GM19324 (cell line): ENCODE measurements at regions not wholly inside any gene's neighbourhood (a gene's known extent, or its start where the extent isn't known, plus 50 kb on each side); places are given as distances from the start of the nearest gene placed in this dataset.

Source experiments
- ATAC-seq: cut with Tn5 transposase; IDR thresholded peaks from one replicate; pipeline ENCODE4 v1.9.1; 2021; ENCODE audit warnings: mild to moderate bottlenecking, moderate library complexity; ENCODE audit not compliant: unreplicated experiment, low FRiP score

- no peak for ATAC-seq
Measured at GRCh38 chr11:111045407-111045803, 200.1 kb upstream of the POU2AF2 start.

DNA sequence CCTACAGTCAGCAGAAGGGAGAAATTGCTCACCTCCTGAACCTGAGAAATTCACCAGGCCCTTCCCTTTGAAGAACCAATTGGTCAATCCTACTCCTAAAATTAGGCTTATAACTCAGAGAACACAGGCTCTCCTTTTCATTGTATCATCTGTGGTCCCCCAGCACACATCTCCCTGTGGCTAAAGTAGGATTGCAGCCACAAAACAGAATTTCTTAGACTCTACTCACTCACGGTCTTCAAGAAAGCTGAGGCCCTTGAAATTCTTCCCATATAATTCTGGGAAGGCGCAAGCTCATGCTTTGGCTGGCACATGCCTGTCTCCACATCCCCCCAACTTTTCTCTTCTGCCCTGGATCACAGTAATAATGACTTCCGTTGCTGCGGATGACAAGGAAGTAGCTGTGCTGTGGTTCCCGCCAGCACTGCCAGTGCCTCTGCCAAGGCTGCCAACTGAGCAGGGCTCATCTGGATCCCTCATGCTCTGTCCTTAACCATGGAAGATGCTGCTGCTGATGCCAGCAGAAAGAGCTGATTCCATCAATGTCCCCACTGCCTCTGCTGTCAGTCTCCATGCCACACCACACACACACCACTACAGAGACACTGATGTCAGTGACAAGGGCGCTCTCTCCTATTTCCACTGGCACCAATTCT, 200.6 kb upstream of the POU2AF2 start:
- no peak for ATAC-seq

DNA sequence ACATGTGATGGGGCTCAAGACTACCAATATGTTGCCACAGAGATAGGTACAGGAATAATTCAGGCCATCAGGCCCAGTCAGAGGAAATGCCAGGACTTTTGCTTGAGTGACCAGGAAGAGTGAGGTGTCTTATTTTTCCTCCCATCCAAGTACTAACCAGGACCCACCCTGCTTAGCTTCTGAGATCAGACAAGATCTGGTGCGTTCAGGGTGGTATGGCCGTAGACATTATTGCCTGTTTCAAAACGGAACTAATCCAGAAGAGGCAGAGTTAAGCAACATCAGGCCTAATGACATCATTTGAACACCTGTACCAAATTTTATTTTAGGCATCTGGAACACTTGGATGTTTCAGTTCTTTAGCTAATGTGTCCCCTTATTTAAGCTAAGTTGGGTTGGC, 205.5 kb upstream of the POU2AF2 start:
- no peak for ATAC-seq

DNA sequence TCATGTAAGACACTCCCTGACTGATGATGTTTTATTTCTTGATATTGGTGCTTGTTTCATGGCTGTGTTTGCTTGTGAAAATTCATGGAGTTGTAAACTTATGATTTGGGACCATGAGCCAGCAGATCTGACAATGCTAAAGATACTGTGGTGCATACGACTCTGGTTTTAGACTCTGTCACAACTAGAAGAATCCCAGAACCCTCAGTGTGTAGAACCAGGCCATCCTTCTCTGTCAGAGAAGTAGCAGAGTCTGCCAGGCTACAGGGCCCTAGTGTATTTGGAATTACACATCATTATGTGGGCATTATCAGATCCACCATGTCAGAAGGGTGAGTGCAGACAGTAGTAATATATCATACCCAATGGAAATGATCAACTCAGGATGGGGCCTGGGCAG, 209.8 kb upstream of the POU2AF2 start:
- no peak for ATAC-seq

GRCh38 chr11:111026241-111026640, 219.3 kb upstream of the POU2AF2 start:
- no peak for ATAC-seq

DNA sequence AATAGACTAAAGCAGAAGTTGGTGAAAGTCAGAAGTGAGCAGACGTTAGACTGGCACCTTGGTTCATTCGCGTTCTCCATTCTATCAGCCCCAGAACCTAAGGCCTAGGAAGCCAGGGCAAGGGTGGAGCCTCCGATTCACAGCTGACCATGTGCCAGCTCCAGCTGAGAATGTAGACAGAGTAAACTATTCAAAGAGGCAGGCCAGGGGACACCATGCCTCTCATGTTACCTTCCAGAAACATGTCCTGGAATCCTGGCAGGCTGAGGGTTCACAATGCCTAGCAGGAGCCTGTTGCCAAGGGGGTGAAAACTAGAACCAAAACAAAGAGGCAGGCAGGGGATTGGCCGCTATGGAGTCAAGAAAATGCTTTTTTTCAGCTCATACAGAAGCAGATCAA, 224.4 kb upstream of the POU2AF2 start:
- no peak for ATAC-seq

- ATAC-seq: no peak
Measured at GRCh38 chr11:111019871-111020670, 225.5 kb upstream of the POU2AF2 start.

- no peak for ATAC-seq
Measured at GRCh38 chr11:111019451-111019850, 226.1 kb upstream of the POU2AF2 start.

DNA sequence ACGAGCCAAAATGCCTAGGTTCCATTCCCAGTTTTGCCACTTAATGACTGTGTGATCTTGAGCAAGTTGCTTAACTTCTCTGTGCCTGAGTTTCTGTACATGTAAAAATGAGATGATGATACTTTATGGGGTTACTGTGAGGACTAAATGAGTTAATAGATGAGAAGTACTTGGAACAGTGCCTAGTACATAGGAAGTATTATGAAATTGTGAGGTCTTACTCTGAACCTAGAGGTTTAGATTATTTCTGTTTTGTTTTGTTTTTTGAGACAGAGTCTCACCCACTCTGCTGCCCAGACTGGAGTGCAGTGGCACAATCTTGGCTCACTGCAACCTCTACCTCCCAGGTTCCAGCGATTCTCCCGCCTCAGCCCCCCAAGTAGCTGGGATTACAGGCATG, 227.0 kb upstream of the POU2AF2 start:
- no peak for ATAC-seq

GRCh38 chr11:111012491-111012890, 233.0 kb upstream of the POU2AF2 start:
- no peak for ATAC-seq

GRCh38 chr11:111011275-111011594, 234.3 kb upstream of the POU2AF2 start:
- ATAC-seq: no peak

DNA sequence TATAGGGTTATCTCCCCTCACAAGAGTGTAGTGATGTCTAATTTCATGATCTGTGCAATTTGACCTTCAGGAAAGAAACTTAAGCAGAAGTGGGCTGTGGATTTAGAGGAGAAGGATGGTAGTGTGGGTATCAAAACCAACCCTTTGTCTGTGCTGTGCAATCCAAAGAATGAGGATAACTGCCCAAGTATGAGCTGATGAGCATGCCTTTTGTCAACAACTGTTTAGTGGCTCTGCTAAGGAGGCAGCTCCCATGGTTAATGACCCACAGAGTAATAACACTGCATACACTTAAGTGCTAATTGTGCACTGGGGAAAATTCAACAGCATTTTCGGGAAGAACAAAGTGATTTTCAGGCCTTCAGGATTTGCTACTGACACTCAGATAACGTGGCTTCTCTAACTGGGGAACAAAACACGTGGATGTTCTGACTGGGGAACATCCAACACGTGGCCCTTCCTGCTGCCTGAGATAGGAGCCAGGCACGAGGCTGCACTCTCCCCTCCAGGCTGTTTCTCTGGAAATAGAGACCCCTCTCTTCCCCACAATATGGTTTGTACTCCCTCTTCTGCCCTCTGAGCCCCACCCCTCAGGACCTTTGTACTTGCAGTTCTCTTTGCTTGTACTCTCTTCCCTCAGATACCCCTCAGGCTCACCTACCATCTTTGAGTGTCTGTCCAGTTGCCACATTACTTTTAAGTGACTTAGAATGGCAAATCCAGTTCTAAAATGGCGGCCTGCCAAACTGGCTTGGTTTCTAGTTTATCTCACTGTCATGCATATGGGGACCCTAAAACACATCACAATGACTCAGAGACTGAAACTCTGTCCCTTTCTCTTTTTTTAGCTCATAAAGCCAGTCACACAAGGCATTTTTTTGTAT, 234.9 kb upstream of the POU2AF2 start:
- ATAC-seq: no peak

GRCh38 chr11:111006227-111006626, 239.3 kb upstream of the POU2AF2 start:
- ATAC-seq: no peak

DNA sequence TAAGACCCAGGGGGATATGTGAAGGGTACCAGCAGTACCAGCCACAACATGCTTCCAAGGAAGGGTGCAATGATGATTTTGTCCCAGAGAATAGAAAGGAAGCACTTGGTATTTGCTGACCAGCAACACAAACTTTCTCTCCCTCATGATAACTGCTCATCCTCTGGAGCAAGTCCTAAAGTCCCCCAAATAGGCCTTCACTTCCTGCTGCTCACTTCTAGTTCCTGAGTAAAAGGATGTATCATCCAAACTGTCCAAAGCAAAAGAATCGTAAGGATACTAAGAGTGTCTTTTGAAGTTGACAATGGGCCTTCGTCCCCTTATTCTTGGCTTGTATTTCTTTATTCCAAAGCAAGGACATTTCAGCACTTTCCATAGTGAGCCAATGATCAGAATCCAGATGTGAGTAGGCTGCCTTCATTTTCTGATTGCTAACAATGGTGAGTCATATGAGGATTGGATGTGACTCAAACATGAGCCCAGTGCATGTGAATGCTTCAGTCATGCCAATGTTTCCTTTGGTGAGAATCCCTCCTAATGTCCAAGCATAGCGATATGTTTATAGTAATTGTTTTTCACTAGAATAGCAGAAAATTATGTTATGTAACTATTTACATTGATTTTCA, 243.4 kb upstream of the POU2AF2 start:
- ATAC-seq: no peak

DNA sequence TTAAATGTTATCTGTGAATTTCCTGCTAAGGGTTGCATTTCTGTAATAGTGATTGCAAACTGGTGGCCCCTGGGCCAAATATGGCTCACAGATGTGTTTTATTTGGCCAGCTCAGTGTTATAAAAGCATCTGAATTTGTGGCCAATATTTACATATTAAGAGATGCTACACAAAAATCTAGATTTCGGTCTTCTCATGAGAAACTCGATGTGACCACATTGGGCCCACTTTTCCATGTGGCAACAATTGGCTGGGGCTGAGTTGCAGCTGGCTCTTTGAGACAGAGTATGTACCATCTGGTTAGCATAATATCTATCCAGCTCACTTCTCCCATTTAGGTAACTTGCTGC, 244.5 kb upstream of the POU2AF2 start:
- ATAC-seq: no peak

DNA sequence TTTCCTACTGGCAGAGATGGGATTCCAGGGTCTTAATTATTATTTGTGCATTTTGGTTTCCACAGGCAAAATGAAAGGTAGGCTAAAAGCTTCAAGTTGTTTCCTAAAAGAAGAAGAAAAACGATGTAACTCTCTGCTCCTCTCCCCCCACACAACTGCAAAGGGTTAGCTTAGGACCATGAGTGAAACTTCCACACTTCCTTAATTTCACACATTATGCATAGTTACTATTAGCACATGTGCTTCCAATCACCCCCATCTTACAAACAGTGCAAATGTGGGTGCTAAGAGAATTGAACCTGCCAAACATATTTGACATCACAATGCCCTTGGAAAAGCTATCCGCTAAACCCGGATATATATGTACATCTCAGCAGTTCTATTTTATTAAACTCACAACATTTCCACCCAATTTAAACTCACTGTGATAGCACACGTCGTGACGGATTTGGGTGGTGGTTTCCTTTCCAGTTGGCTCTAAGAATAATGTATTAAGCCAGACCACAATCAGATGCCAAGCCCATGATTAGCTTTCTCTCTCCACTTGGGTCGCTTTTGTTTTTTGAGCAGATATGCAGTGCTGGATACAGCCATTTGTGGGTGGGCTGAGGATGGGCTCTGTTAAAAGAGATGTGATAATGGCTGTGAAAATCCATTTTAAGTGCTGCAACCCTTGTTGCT, 245.0 kb upstream of the POU2AF2 start:
- no peak for ATAC-seq

DNA sequence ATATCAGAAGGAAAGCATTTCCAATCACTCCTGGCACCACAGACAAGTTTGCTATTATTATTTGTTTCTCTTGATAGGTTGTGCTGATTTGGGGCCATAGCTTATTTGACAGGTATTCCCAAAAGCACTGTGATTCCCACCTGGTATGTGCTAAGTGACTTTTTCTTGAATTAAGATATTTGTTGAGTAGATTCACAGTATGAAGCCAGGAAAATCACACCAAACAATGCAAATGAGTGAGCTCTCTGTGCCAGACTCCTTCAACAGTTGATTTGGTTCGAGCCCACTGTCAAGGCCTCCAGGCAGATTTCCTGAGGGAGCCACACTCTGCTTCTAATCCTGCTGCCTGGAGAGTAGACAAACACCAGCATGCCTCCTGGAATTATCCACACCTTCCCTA, 253.0 kb upstream of the POU2AF2 start:
- ATAC-seq: no peak

DNA sequence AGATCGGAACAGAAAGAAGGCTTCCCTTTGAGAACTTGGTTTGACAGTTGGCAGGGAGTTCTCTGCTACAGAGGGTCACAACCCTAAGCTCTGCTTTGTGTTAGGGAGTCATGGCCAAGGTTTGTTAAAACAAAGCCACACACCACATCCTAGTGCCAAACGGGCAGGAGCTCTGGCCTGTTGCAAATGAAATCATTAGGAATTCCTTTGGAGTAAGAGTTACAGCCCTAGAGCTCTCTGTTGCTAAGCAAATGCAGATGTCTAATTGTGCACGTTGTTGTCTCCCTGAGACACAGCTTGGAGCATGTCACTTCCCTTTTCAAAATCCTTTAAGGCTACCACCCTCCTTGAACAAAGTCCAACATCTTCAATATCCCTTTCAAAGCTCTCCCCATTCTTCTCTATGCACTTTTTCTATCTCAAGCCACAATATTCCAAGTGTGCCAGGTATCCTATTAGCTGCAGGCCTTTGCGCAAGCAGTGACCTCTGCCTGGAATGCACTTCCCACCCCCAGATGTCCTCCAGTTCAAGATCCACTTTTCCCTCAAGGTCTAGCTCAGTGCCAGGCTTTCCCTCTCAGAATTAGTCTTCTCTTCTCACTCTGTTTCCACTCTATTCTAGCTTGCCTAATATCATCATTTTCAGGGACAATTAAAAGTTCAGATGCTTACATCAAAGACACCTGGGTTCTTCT, 253.7 kb upstream of the POU2AF2 start:
- ATAC-seq: no peak

- ATAC-seq: no peak
Measured at GRCh38 chr11:110990311-110990710, 255.2 kb upstream of the POU2AF2 start.
